ENCODE measurements at regions not wholly inside any gene's neighbourhood (a gene's known extent, or its start where the extent isn't known, plus 50 kb on each side); places are given as distances from the start of the nearest gene placed in this dataset.
"Not testable (repeated sequence)": the region's sequence is repeated elsewhere in the genome, so short reads cannot be mapped to it uniquely, and the experiment has no call there.

GRCh38 chr4:189566271-189566670 lies 374.4 kb upstream of the FRG1 start:
- H3K4me3 ChIP-seq (ENCODE audit: low read length); DNase-seq; H3K4me1 ChIP-seq (ENCODE audit: control insufficient read depth, insufficient read depth, low read length); H3K36me3 Mint-ChIP-seq (ENCODE audit: low read depth); H3K27ac ChIP-seq (ENCODE audit: low read depth, low read length); H3K4me1 Mint-ChIP-seq; H3K4me3 Mint-ChIP-seq; H3K9ac ChIP-seq (ENCODE audit: extremely low read depth, low read length, poor library complexity, severe bottlenecking); H3K27me3 Mint-ChIP-seq (ENCODE audit: insufficient read depth); H3K36me3 ChIP-seq (ENCODE audit: control insufficient read depth, insufficient read depth, low read length); H3K27ac Mint-ChIP-seq; H3K9me3 ChIP-seq (ENCODE audit: control insufficient read depth, low read length); H3K27me3 ChIP-seq (ENCODE audit: control insufficient read depth, insufficient read depth, low read length, poor library complexity, severe bottlenecking): not testable (repeated sequence)
- WGBS, 2 experiments (ENCODE audit: insufficient coverage in 1 of 2, insufficient read length in 1 of 2), result 88 to 91% methylated on average over 1 to 2 of the region's 2 CpGs
- peaks cover 38% of the 10 kb centered on the region for H3K9me3 Mint-ChIP-seq

GRCh38 chr4:189566900-189567299 lies 373.8 kb upstream of the FRG1 start:
- H3K9me3 ChIP-seq (ENCODE audit: control insufficient read depth, low read length); H3K4me3 ChIP-seq (ENCODE audit: low read length): not testable (repeated sequence)
- 93% methylated on average over 3 of the region's 3 CpGs; no CpG with 5 or more reads in 1 of the 2 experiments for WGBS, 2 experiments (ENCODE audit: insufficient coverage in 1 of 2, insufficient read length in 1 of 2)

GRCh38 chr4:189579645-189580044 lies 361.0 kb upstream of the FRG1 start:
- not testable (repeated sequence) for H3K27ac ChIP-seq (ENCODE audit: low read depth, low read length)
- 91 to 100% methylated on average over 1 to 2 of the region's 3 CpGs for WGBS, 2 experiments (ENCODE audit: insufficient coverage in 1 of 2, insufficient read length in 1 of 2)
- peaks cover 51% of the 10 kb centered on the region for H3K9me3 Mint-ChIP-seq

More at GRCh38 chr4:189566900-189567299, 373.8 kb upstream of the FRG1 start:
- not testable (repeated sequence) for H3K4me1 Mint-ChIP-seq; H3K36me3 Mint-ChIP-seq (ENCODE audit: low read depth); H3K36me3 ChIP-seq (ENCODE audit: control insufficient read depth, insufficient read depth, low read length); H3K27me3 ChIP-seq (ENCODE audit: control insufficient read depth, insufficient read depth, low read length, poor library complexity, severe bottlenecking); H3K9ac ChIP-seq (ENCODE audit: extremely low read depth, low read length, poor library complexity, severe bottlenecking); H3K27me3 Mint-ChIP-seq (ENCODE audit: insufficient read depth); H3K27ac ChIP-seq (ENCODE audit: low read depth, low read length); H3K4me1 ChIP-seq (ENCODE audit: control insufficient read depth, insufficient read depth, low read length); H3K27ac Mint-ChIP-seq; H3K4me3 Mint-ChIP-seq; DNase-seq
- H3K9me3 Mint-ChIP-seq, result peaks cover 38% of the 10 kb centered on the region

GRCh38 chr4:189586908-189587632 lies 353.6 kb upstream of the FRG1 start:
- WGBS, 2 experiments (ENCODE audit: insufficient coverage in 1 of 2, insufficient read length in 1 of 2), result 89 to 90% methylated on average over 12 to 17 of the region's 18 CpGs
- H3K9me3 ChIP-seq (ENCODE audit: control insufficient read depth, low read length); H3K27ac ChIP-seq (ENCODE audit: low read depth, low read length); H3K36me3 ChIP-seq (ENCODE audit: control insufficient read depth, insufficient read depth, low read length); H3K27me3 ChIP-seq (ENCODE audit: control insufficient read depth, insufficient read depth, low read length, poor library complexity, severe bottlenecking); H3K4me3 ChIP-seq (ENCODE audit: low read length); H3K4me3 Mint-ChIP-seq; H3K9ac ChIP-seq (ENCODE audit: extremely low read depth, low read length, poor library complexity, severe bottlenecking); H3K4me1 Mint-ChIP-seq; H3K27me3 Mint-ChIP-seq (ENCODE audit: insufficient read depth); H3K27ac Mint-ChIP-seq; H3K36me3 Mint-ChIP-seq (ENCODE audit: low read depth); DNase-seq; H3K4me1 ChIP-seq (ENCODE audit: control insufficient read depth, insufficient read depth, low read length): not testable (repeated sequence)
- H3K9me3 Mint-ChIP-seq, result peaks cover 65% of the 10 kb centered on the region

More at GRCh38 chr4:189579645-189580044, 361.0 kb upstream of the FRG1 start:
- H3K9me3 ChIP-seq (ENCODE audit: control insufficient read depth, low read length); H3K4me3 Mint-ChIP-seq; H3K36me3 Mint-ChIP-seq (ENCODE audit: low read depth); DNase-seq; H3K9ac ChIP-seq (ENCODE audit: extremely low read depth, low read length, poor library complexity, severe bottlenecking); H3K27ac Mint-ChIP-seq; H3K4me3 ChIP-seq (ENCODE audit: low read length); H3K4me1 Mint-ChIP-seq; H3K4me1 ChIP-seq (ENCODE audit: control insufficient read depth, insufficient read depth, low read length); H3K27me3 Mint-ChIP-seq (ENCODE audit: insufficient read depth); H3K27me3 ChIP-seq (ENCODE audit: control insufficient read depth, insufficient read depth, low read length, poor library complexity, severe bottlenecking); H3K36me3 ChIP-seq (ENCODE audit: control insufficient read depth, insufficient read depth, low read length): not testable (repeated sequence)

GRCh38 chr4:189589201-189589600 lies 351.5 kb upstream of the FRG1 start:
- H3K9me3 Mint-ChIP-seq, result peaks cover 63% of the 10 kb centered on the region
- H3K9ac ChIP-seq (ENCODE audit: extremely low read depth, low read length, poor library complexity, severe bottlenecking); H3K27me3 Mint-ChIP-seq (ENCODE audit: insufficient read depth); H3K36me3 Mint-ChIP-seq (ENCODE audit: low read depth); H3K4me1 Mint-ChIP-seq; DNase-seq; H3K9me3 ChIP-seq (ENCODE audit: control insufficient read depth, low read length); H3K27me3 ChIP-seq (ENCODE audit: control insufficient read depth, insufficient read depth, low read length, poor library complexity, severe bottlenecking); H3K36me3 ChIP-seq (ENCODE audit: control insufficient read depth, insufficient read depth, low read length); H3K4me1 ChIP-seq (ENCODE audit: control insufficient read depth, insufficient read depth, low read length); H3K27ac ChIP-seq (ENCODE audit: low read depth, low read length); H3K27ac Mint-ChIP-seq; H3K4me3 Mint-ChIP-seq; H3K4me3 ChIP-seq (ENCODE audit: low read length): not testable (repeated sequence)
- peak; percentile 16 for TF ChIP-seq CTCF (conservative IDR thresholded peaks at IDR 0.05)
- 92 to 93% methylated on average over 5 to 12 of the region's 12 CpGs for WGBS, 2 experiments (ENCODE audit: insufficient coverage in 1 of 2, insufficient read length in 1 of 2)

Data from endodermal cell (in vitro differentiated cells).